Stimulated activated CD8-positive, alpha-beta memory T cell treated with anti-CD3 and anti-CD28 coated beads, Interleukin-12 subunit alpha, Interleukin-12 subunit beta, amount 100 ng/mL, for 4 hours (primary cell): ENCODE measurements at regions not wholly inside any gene's neighbourhood (a gene's known extent, or its start where the extent isn't known, plus 50 kb on each side); places are given as distances from the start of the nearest gene placed in this dataset.

Experiments used
- DNase-seq: peaks from one replicate; pipeline ENCODE4 v3.0.0-alpha.2; 2020; ENCODE audit warnings: low read depth

DNA sequence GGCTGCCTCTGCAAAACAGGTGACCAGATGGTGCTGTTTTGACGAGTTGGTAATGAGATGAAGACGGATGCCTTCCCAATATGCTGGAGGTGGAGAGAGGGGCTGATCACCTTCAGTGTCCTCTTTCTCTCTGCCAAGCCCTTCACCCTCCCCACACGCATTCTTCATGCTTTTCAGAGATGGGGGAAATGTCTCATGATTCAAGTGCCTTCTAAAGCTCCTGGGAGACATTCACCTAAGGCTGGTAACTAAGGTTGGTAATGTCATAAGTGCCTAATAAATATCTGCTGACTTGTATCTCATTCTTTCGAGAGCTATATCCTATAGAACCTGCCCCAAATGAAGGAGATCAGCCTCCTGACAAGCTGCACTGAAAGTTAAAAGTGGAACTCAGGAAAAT, 86.2 kb upstream of the MBNL2 start:
- DNase-seq: no peak

DNA sequence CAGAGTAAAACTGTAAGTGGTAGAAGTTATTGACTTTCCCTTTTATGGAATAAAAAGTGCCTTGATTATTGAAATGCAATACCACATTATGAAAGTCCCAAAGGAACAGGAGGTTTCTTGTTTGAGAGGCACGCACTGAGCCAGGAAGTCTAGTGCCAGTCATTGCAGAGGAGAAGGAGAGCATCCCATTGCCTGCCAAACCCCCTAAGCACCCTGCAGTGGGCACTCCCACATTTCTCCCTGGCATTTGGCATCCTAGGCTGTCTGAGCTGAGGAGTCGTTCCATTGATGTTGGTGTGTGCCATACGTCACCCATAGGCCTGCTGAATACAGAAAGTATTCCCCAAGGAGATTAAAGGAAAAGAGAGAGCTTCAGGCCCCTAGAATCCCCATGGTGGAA, 85.7 kb upstream of the MBNL2 start:
- DNase-seq: no peak

DNA sequence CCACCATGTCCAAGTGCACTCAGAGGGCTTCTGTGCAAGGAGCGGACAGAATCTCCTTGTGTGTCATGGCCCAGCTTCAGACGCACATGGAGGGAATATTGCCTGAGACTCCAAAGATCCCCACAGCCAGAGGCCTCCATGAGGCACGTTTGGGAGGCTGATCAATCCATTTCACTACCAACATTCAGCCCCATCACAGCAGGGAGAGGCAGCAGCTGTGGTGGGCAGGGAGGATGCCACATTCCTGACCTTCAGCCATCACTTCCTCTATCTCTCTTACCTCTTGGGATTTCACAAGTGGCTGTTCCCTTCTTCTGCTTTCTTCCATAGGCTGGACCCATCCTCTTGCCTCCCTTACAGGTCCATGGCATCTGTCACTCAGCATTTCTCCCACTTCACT, 82.4 kb upstream of the MBNL2 start:
- DNase-seq: no peak

DNA sequence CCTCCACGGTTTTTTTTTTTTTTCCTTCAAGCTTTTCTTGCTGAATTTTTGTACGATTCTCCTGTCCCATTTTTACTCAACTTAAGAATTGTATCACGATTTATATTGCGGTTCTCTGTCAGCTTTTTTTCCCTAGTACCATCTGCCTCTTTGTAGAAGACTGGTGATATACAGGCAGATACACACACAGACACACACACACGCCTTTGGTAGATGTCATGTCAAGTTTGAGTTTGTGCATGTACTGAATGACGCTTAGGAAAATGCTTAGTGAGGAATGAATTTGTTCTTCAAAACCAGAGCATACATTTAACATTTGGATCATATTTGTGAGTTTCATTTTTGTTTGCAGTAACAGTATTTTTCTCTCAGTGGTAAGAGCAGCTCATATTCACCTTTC, 82.0 kb upstream of the MBNL2 start:
- no peak for DNase-seq

DNA sequence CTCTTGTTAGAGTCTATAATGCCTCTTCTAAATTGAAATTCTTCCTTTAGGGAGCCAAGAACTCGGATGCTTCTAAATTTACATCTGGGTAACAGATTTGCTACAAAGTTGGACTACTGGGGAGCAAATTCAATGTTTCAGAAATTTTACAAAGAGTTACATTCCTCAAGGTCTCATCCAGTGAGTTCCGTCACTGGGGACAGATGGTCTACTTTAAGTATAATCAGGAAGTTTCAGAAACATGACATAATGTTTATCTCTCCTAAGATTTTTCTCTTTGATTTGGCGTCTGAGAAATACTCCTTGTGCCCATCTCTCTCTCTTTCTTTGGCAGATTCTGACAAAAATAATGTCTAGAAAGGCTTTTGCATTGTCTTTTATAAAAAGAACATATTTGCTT, 81.5 kb upstream of the MBNL2 start:
- no peak for DNase-seq

DNA sequence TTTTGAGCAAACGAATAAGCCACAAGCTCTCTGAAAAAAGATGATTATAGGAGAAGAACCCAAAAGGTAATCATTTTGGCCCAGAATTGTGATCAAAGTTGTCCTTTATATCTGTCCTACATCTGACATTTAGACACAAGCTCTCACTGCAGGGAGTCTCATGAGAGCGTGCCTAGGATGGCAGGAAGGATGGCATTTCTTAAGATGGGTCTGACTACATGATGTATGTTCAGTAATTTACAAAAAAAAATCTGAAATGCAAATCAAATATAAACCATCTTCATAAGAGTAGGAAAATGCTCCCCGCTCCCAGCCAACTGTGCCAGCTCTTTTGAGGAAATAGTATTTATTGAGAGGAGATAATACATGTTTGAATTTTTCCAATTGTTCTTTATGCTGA, 81.0 kb upstream of the MBNL2 start:
- DNase-seq: no peak

DNA sequence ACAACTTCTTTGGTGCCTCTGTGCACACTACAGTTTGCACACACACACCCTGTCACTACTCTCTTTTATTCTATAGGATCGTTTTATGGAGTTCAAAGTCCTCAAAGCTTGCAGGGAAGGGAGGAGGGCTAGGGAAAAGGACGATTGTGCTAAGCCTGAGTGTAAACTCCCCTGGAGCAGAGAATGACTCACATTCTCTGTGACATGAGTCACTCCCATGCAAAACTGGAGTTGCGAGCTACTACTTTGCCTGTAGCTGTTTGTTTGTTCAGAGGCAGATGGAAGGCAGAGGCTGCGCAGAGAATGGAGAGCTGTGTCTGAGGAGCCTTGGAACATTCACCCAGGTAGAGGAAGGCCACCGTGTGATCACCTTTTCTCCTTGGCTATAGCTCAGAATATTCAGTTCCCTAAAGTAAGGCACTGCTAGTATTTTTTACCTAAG, 80.5 kb upstream of the MBNL2 start:
- no peak for DNase-seq

DNA sequence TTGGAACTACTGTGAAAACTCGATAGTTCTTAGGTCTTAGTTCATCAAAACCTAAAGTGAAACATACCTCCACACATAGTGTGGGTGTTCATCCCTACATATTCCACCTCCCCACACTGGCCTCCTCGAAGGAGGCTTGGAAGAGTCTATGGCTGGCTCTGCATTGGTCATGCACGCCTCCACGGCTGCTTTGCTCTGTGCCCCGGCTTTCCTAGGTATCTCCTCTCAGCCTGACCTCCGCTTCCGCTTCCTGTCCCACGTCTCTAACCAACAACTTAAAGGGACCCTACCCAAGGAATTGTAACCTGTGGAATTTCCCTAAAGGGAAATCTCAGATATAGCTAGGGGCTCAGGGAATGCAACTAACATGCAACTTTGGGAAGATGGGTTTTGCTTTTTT, 79.7 kb upstream of the MBNL2 start:
- no peak for DNase-seq

DNA sequence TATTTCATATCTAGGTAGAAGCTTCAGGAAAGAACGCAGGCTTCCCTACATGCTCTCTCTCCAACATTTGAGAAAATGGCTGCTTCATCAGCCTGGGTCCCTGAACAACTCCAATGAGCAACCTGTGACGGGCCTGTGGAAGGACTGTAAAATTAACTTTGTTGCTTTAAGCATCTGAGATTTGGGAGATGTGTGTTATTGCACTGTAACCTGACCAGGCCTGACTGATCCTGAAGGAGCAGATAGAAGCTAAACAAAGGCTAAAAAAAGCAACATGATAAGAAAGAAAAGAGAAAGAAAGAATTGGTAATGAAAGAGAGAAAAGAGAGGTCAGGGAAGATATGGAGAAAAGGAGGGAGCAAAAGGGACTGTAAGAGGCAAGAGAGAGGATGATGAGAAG, 77.1 kb upstream of the MBNL2 start:
- DNase-seq: no peak

DNA sequence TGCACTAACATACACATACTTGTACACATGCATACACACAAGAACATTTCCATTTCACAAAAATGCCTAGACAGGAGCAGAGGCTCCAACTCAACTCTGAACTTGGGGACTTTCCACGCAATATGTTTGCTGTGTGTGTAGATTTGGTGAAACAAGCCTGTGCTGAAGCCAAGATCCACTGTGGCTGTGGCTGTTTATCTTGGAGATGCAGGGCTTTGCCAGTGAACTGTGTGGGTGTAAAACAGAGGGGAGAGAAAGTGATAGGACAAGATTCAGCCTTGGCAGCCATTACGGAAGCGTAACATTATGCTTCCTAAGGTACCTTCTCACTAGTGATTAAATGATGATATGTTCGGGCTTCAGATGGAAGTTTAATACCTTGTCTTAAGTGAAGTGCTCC, 73.2 kb upstream of the MBNL2 start:
- no peak for DNase-seq

DNA sequence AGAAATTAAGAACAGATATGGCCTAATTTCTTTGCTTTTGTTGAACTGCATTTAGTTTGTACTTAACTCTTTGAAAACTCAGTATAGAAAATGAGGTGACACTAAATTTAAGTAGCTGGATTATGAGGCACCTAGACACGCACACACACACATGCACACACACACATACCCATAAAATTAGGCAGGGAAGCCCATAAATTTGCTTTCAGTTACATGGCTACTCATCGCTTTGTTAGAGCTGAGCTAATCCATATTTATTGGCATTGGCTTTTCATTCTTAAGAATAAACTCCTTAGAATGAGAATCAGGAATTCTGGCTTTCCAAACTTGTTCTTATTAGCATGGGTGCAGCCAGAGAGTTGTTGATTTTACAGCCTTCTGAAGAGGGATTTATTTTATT, 61.7 kb upstream of the MBNL2 start:
- no peak for DNase-seq

DNA sequence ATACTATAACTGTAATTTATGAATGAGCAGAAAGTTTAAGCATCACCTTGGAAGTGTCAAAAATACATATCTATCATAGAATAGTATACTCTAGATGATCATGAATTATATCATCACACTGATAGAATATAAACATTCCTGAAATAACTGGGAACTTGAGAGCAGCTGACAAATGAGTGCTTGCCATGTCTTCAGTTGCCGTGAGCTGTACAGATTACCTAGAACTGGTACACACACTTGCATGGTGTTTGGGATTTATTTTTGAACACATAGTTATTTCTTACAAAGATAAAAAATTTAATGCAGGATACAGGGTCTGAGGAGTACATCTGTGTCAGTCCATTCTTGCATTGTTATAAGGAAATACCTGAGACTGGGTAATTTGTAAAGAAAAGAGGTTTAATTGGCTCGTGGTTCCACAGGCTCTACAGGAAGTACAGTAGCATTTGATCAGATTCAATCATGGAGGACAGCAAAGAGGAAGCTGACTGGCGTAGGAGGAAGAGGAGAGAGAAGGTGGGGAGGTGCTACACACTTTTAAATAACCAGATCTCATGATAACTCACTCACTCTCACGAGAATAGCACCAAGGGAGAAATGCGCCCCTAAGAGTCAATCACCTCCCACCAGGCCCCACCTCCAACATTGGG, 60.4 kb upstream of the MBNL2 start:
- no peak for DNase-seq

DNA sequence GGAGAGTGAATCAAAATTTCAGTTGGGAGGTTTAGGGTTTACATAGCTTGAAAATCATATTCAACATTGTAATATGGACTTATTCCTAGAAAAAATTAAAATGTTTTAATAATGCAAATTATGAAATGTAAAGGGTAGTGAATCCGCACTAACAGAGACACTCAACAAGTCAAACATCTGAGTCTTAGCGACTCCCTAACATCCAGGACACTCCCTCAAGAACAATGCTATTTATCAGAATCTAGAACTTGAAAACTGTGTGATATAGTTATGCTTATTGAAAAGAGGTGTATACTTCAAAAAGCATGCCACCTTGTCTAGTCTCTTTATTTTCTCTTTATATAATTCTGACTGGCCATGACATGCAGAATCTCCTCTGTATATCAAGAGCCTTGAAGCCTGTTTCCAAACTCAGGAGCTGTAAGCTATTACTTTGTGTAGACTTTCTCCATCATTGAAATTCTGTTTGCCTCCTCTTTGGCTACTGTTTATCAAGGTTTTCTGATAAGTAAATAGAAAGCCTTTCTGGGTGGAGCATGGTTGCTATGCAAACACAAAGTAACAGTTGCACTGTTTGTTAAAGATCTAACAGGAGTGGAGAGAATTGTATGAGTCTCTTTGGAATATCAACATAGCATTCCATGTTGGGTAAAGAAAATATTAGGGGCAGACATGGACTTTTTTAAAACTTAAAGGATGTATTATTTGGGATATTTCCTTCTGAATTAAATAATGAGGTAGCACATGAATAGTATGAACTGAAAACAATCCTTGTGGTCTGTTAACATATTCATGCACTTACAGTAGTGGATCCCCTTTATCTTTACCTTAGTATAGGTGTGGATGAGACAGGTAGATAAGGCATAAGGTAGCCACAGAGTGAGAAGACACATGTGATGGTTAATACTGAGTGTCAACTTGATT, 56.4 kb upstream of the MBNL2 start:
- DNase-seq: no peak

DNA sequence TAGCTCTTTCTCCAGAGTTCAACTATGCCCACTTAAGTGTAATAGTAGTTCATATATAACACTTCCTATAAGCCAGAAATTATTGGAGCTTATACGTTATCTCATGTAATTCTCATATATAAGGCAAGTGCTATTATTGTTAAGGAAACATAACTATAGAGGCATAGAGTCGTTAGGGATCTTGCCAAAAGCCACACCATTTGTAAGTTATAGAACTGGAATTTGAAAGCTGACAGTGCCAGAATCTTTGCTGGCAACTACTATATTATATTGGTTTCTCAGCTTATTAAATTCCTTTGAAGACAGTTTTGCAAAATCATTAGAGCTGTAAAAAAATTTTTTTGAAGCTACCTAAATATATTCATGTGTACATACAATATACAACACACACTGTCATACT, 51.0 kb upstream of the MBNL2 start:
- DNase-seq: no peak
